MM.1S (cell line): ENCODE measurements at regions not wholly inside any gene's neighbourhood (a gene's known extent, or its start where the extent isn't known, plus 50 kb on each side); places are given as distances from the start of the nearest gene placed in this dataset.

ENCODE experiments used
- DNase-seq: peaks from one replicate; pipeline ENCODE4 v3.0.0-alpha.2; 2015
- H2AFZ ChIP-seq: fragments of 300-600 bp; sonication (generic); 2 replicates; pipeline ENCODE4 v1.6.0; 2016; ENCODE audit warnings: antibody characterized with exemption, low read length
- H3F3A ChIP-seq: fragments of 300-600 bp; sonication (generic); 2 replicates; pipeline ENCODE4 v1.6.1; 2016; ENCODE audit warnings: mild to moderate bottlenecking, antibody characterized with exemption, low read length, moderate library complexity, mixed read lengths; ENCODE audit not compliant: insufficient read depth
- H3K27ac ChIP-seq: fragments of 300-600 bp; sonication (generic); 2 replicates; pipeline ENCODE4 v1.5.1; 2016; ENCODE audit warnings: mild to moderate bottlenecking, low read length
- H3K27me3 ChIP-seq: fragments of 300-600 bp; sonication (generic); replicated peaks from 2 replicates; pipeline ENCODE4 v1.6.0; 2016; ENCODE audit warnings: low read length; ENCODE audit not compliant: insufficient read depth
- H3K36me3 ChIP-seq: fragments of 300-600 bp; sonication (generic); replicated peaks from 2 replicates; pipeline ENCODE4 v1.6.1; 2016; ENCODE audit warnings: mild to moderate bottlenecking, low read length, mixed read lengths; ENCODE audit not compliant: insufficient read depth
- H3K4me1 ChIP-seq: fragments of 300-600 bp; sonication (generic); 2 replicates; pipeline ENCODE4 v1.6.1; 2016; ENCODE audit warnings: low read length, mixed read lengths
- H3K4me2 ChIP-seq: fragments of 300-600 bp; sonication (generic); 2 replicates; pipeline ENCODE4 v1.6.0; 2016; ENCODE audit warnings: low read depth, low read length
- H3K4me3 ChIP-seq: fragments of 300-600 bp; sonication (generic); 2 replicates; pipeline ENCODE4 v1.5.1; 2016; ENCODE audit warnings: low read length, mixed read lengths
- H3K79me2 ChIP-seq: fragments of 300-600 bp; sonication (generic); 2 replicates; pipeline ENCODE4 v1.6.1; 2016; ENCODE audit warnings: mixed run types, low read length, mixed read lengths
- H3K9ac ChIP-seq: fragments of 300-600 bp; sonication (generic); 2 replicates; pipeline ENCODE4 v1.6.1; 2016; ENCODE audit warnings: low read length, mixed read lengths
- H3K9me2 ChIP-seq: fragments of 300-600 bp; sonication (generic); replicated peaks from 2 replicates; pipeline ENCODE4 v1.6.1; 2016; ENCODE audit warnings: mild to moderate bottlenecking, low read length, mixed read lengths; ENCODE audit not compliant: insufficient read depth
- H3K9me3 ChIP-seq: fragments of 300-600 bp; sonication (generic); replicated peaks from 2 replicates; pipeline ENCODE4 v1.6.1; 2016; ENCODE audit warnings: mild to moderate bottlenecking, low read length, mixed read lengths; ENCODE audit not compliant: insufficient read depth
- H4K20me1 ChIP-seq: fragments of 300-600 bp; sonication (generic); 2 replicates; pipeline ENCODE4 v1.6.1; 2016; ENCODE audit warnings: mild to moderate bottlenecking, low read length, moderate library complexity, mixed read lengths; ENCODE audit not compliant: insufficient read depth
- CTCF ChIP-seq: fragments of 300-600 bp; sonication (generic); IDR thresholded peaks from 2 replicates; pipeline ENCODE4 v1.5.1; 2016; ENCODE audit warnings: antibody characterized with exemption, low read length, mixed read lengths
- EZH2 ChIP-seq: fragments of 300-600 bp; sonication (generic); optimal IDR thresholded peaks from 2 replicates; pipeline ENCODE3; 2017; ENCODE audit warnings: low read depth, mild to moderate bottlenecking, antibody characterized with exemption, low read length, mixed read lengths
- EZH2phosphoT487 ChIP-seq: fragments of 300-600 bp; sonication (generic); IDR thresholded peaks from 2 replicates; pipeline ENCODE4 v1.6.1; 2018; ENCODE audit warnings: antibody characterized with exemption, low read length

- Histone ChIP-seq H3K4me2 (no peak overlapping the region), H3K27ac (no peak overlapping the region), H3F3A (no peaks in the 10 kb centered on the region), H3K9me3 (no peaks in the 10 kb centered on the region), H2AFZ (no peak overlapping the region), H3K9me2 (no peaks in the 10 kb centered on the region), H4K20me1 (no peaks in the 10 kb centered on the region), H3K36me3 (no peaks in the 10 kb centered on the region), H3K4me1 (no peaks in the 10 kb centered on the region), H3K27me3 (no peaks in the 10 kb centered on the region), H3K4me3 (no peak overlapping the region), H3K79me2 (no peaks in the 10 kb centered on the region), H3K9ac (no peak overlapping the region)
- no peak for TF ChIP-seq EZH2phosphoT487
- TF ChIP-seq EZH2 = no peak
- TF ChIP-seq CTCF = no peak
- peak; percentile 30 for DNase-seq
Measured at GRCh38 chrX:138865093-138865649, 153.7 kb upstream of the FGF13 start.

- no peak overlapping the region for H3K4me2 ChIP-seq
- TF ChIP-seq EZH2phosphoT487 = no peak
- TF ChIP-seq EZH2 = no peak
- no peak for TF ChIP-seq CTCF
- no peak overlapping the region for H2AFZ ChIP-seq
- no peak overlapping the region for H3K4me3 ChIP-seq
- no peaks in the 10 kb centered on the region for H3K36me3 ChIP-seq
- no peaks in the 10 kb centered on the region for H3K9me3 ChIP-seq
- no peak overlapping the region for H3K27ac ChIP-seq
- no peaks in the 10 kb centered on the region for H3K79me2 ChIP-seq
- no peaks in the 10 kb centered on the region for H3F3A ChIP-seq
- H3K9me2 ChIP-seq = no peaks in the 10 kb centered on the region
- H3K27me3 ChIP-seq = no peaks in the 10 kb centered on the region
- DNase-seq = no peak
- no peaks in the 10 kb centered on the region for H4K20me1 ChIP-seq
- H3K9ac ChIP-seq = no peak overlapping the region
- H3K4me1 ChIP-seq = no peaks in the 10 kb centered on the region
Measured at GRCh38 chrX:138859421-138859820, 147.9 kb upstream of the FGF13 start.

- Histone ChIP-seq H3K27ac (no peak overlapping the region), H4K20me1 (no peaks in the 10 kb centered on the region), H3K9ac (no peak overlapping the region), H3K4me2 (no peak overlapping the region), H2AFZ (no peak overlapping the region), H3K27me3 (no peaks in the 10 kb centered on the region), H3K9me2 (no peaks in the 10 kb centered on the region), H3K4me3 (no peak overlapping the region), H3K79me2 (no peaks in the 10 kb centered on the region), H3K4me1 (no peaks in the 10 kb centered on the region), H3K9me3 (no peaks in the 10 kb centered on the region), H3F3A (no peaks in the 10 kb centered on the region), H3K36me3 (no peaks in the 10 kb centered on the region)
- no peak for DNase-seq
- TF ChIP-seq EZH2 = no peak
- TF ChIP-seq CTCF = no peak
- no peak for TF ChIP-seq EZH2phosphoT487
Measured at GRCh38 chrX:138858951-138859350, 147.4 kb upstream of the FGF13 start.
